Epithelial cell of proximal tubule (primary cell): ENCODE measurements at regions not wholly inside any gene's neighbourhood (a gene's known extent, or its start where the extent isn't known, plus 50 kb on each side); places are given as distances from the start of the nearest gene placed in this dataset.
"Not testable (repeated sequence)": the region's sequence is repeated elsewhere in the genome, so short reads cannot be mapped to it uniquely, and the experiment has no call there.

ENCODE experiments used
- DNase-seq: peaks from one replicate; pipeline ENCODE4 v3.0.0-alpha.2; 2011; ENCODE audit warnings: low read depth
- H3K4me3 ChIP-seq: 2 replicates; pipeline ENCODE4 v1.5.1; 2011; ENCODE audit warnings: low read depth, mild to moderate bottlenecking, low read length
- TF ChIP-seq, protein P1 (sequence below): conservative IDR thresholded peaks from 2 replicates; pipeline ENCODE4 v1.5.1; 2012; ENCODE audit warnings: low read depth, mild to moderate bottlenecking, low read length

DNA sequence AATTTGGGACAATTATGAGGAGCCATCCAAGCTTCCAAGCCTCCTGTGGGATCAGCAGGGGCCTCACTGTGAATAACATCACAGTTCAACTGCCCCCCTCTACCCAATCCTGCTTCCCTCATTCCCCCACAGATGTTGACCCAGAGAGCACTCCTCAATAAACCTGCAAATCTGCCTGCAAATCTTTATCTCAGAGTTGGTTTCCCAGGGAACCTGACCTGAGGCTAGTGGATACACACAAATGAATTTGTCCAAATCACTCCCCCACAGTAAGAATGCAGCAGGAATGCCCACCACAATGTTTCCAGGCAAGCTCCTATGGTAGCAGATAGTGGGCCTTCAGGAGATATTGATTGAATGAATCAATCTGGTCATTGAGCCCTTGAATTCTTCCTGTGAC, 56.4 kb upstream of the HIVEP3 start:
- H3K4me3 ChIP-seq: no peak overlapping the region
- TF ChIP-seq, protein P1, sequence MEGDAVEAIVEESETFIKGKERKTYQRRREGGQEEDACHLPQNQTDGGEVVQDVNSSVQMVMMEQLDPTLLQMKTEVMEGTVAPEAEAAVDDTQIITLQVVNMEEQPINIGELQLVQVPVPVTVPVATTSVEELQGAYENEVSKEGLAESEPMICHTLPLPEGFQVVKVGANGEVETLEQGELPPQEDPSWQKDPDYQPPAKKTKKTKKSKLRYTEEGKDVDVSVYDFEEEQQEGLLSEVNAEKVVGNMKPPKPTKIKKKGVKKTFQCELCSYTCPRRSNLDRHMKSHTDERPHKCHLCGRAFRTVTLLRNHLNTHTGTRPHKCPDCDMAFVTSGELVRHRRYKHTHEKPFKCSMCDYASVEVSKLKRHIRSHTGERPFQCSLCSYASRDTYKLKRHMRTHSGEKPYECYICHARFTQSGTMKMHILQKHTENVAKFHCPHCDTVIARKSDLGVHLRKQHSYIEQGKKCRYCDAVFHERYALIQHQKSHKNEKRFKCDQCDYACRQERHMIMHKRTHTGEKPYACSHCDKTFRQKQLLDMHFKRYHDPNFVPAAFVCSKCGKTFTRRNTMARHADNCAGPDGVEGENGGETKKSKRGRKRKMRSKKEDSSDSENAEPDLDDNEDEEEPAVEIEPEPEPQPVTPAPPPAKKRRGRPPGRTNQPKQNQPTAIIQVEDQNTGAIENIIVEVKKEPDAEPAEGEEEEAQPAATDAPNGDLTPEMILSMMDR: no peak
- no peak for DNase-seq

DNA sequence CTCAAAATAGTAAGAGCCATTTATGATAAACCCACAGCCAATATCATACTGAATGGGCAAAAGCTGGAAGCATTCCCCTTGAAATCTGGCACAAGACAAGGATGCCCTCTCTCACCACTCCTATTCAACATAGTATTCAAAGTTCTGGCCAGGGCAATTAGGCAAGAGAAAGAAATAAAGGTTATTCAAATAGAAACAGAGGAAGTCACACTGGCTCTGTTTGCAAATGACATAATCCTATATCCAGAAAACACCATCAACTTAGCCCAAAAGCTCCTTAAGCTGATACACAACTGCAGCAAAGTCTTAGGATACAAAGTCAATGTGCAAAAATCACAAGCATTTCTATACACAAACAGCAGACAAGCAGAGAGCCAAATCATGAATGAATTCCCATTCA, 49.8 kb upstream of the HIVEP3 start:
- H3K4me3 ChIP-seq: not testable (repeated sequence)

More for the DNA sequence above, 49.8 kb upstream of the HIVEP3 start:
- DNase-seq: not testable (repeated sequence)
